ENCODE measurements at regions not wholly inside any gene's neighbourhood (a gene's known extent, or its start where the extent isn't known, plus 50 kb on each side); places are given as distances from the start of the nearest gene placed in this dataset.

DNA sequence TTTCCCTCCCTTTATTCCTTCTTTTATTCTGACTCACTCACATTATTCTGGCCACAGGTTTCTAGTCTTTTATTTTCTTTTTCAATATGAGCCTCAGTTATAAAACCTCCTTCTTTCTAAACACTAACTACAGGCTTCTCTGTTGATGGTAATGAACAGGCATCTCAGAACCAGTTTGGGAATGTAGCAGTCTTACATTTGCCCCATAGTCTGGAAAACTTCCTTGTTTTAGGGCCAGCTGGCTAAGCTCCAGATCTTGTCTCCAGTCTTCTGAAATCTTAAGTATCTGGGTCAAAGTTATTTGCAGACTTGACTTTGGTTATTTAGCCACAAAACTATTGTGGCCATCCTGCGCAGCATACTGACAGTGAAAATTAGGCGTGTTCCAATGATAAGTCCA is 97.0 kb upstream of the MAN1A1 start:
- Histone ChIP-seq H3K4me3 (no peak overlapping the region), H3K27ac (peak overlapping the region in 6 of 12 donors; percentile 3 to 62 (median 22)), H3K36me3 (no peaks in the 10 kb centered on the region), H3K9me3 (no peaks in the 10 kb centered on the region), H3K27me3 (no peaks in the 10 kb centered on the region), H3K4me1 (peaks cover 0 to 76% (median 7%) of the 10 kb centered on the region in 12 donors)
- no peak for TF ChIP-seq POLR2A (IDR thresholded peaks at IDR 0.05)
- TF ChIP-seq, protein P1, sequence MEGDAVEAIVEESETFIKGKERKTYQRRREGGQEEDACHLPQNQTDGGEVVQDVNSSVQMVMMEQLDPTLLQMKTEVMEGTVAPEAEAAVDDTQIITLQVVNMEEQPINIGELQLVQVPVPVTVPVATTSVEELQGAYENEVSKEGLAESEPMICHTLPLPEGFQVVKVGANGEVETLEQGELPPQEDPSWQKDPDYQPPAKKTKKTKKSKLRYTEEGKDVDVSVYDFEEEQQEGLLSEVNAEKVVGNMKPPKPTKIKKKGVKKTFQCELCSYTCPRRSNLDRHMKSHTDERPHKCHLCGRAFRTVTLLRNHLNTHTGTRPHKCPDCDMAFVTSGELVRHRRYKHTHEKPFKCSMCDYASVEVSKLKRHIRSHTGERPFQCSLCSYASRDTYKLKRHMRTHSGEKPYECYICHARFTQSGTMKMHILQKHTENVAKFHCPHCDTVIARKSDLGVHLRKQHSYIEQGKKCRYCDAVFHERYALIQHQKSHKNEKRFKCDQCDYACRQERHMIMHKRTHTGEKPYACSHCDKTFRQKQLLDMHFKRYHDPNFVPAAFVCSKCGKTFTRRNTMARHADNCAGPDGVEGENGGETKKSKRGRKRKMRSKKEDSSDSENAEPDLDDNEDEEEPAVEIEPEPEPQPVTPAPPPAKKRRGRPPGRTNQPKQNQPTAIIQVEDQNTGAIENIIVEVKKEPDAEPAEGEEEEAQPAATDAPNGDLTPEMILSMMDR (IDR thresholded peaks at IDR 0.05) = no peak
- intact Hi-C loops (cut with DNase I) = loop anchor here in 1 of 10 donors (10.0 kb wide), 1 partner anchor 92 kb away; no protein-coding TSS in a partner anchor
- WGBS, 4 donors = 52 to 68% (median 59%) methylated on average over 2 of the region's 2 CpGs
- DNase-seq = peak in 4 of 5 donors; percentile 40 to 56 (median 48)
- ATAC-seq = peak in 1 of 4 donors; percentile 77

DNA sequence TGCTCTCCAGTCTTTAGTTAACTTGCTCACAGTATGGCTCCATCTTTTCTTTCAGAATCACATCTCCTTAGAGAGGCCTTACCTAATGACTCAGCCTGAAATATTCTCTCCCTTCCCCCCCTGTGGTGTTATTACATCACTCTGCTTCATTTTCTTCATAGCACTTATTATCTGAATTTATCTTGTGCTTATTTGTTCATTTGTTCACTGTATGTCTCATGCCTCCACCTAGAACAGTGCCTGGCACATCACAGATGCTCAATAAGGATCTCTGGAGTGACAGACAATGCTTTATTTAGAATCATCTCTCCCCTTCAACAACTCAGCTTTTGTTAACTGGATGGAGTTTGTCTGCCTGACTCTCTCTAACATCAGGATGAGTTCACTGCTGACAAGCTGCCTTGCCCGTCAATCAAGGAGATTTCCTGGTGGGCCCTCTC is 96.6 kb upstream of the MAN1A1 start:
- Histone ChIP-seq H3K27me3 (no peaks in the 10 kb centered on the region), H3K4me3 (no peak overlapping the region), H3K36me3 (no peaks in the 10 kb centered on the region), H3K4me1 (peaks cover 0 to 76% (median 7%) of the 10 kb centered on the region in 12 donors), H3K27ac (peak overlapping the region in 6 of 12 donors; percentile 3 to 62 (median 22)), H3K9me3 (no peaks in the 10 kb centered on the region)
- no peak for DNase-seq
- 83 to 91% (median 86%) methylated on average over 1 of the region's 1 CpG for WGBS, 4 donors
- intact Hi-C loops (cut with DNase I) = loop anchor here in 1 of 10 donors (10.0 kb wide), 1 partner anchor 91 kb away; no protein-coding TSS in a partner anchor
- TF ChIP-seq, protein P1 (IDR thresholded peaks at IDR 0.05) = no peak
- no peak for TF ChIP-seq POLR2A (IDR thresholded peaks at IDR 0.05)
- peak in 2 of 4 donors; percentile 18 to 69 for ATAC-seq

DNA sequence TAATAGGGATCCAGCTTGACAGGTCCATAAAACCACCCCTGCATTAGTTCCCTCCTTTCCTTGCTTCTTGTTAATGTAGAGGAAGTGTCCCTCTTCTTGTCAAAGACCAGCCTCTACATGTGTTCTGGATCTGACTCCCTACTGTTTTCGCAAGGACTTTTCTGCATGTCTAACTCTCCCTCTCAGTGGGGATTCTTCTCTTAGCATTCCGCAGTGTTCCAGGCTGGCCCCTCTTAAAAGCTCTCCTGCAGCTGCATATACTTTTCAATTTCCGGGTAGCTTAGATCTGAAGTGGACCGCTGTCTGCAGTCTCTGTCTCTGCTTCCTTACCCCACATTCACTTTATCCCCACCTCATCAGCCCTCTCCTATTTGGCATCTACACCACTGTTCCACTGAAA is 96.1 kb upstream of the MAN1A1 start:
- Histone ChIP-seq H3K4me1 (peaks cover 0 to 76% (median 7%) of the 10 kb centered on the region in 12 donors), H3K9me3 (no peaks in the 10 kb centered on the region), H3K27ac (peak overlapping the region in 2 of 12 donors; percentile 15 to 62), H3K36me3 (no peaks in the 10 kb centered on the region), H3K4me3 (no peak overlapping the region), H3K27me3 (no peaks in the 10 kb centered on the region)
- intact Hi-C loops (cut with DNase I) = loop anchor here in 1 of 10 donors (10.0 kb wide), 1 partner anchor 91 kb away; no protein-coding TSS in a partner anchor
- TF ChIP-seq, protein P1 (IDR thresholded peaks at IDR 0.05) = no peak
- no peak for TF ChIP-seq POLR2A (IDR thresholded peaks at IDR 0.05)
- DNase-seq = no peak
- ATAC-seq = no peak
- WGBS, 4 donors = 94 to 98% (median 96%) methylated on average over 4 of the region's 4 CpGs

DNA sequence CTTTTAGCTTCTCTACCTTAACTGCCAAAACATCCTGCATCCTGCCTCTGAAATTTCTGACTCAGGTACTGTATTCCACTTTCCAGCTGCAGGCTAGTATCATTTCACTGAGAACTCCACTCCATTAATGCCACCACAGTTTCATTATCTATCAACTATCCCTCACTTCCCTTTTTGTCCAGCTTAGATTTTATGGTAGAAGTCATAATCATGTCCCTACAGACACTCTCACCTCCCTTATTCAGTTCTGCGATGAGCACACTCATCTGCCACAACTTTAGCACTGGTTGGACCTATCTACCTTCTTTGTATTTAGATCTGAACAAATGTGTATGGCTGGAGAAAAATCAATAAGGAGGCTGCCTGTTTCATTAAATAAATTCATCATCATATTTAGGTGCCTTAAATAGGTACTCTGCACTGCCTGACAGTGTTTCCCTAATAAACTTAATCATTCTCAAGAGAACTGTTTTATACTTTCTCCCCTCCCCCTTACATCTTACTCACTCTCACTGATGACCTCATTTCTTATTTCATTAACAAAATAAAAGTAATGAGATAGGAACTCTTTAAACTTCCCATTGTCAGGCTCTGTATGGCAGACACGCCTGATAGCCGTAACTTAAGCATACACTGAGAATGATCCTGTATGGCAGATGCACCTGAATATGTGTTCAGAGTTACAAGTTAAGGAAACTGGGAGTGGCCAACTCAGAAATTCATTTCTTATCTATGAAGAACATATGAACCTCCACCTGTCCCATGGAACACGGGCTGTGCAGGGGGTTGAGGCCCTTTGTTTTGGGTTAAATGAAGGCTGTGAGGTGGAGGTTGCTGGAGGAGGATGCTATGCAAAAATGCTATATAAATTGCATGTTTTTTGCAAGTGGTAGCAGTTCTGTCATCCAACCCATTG is 95.3 kb upstream of the MAN1A1 start:
- 72 to 98% (median 94%) methylated on average over 4 of the region's 4 CpGs for whole genome bisulfite sequencing, 4 donors
- ATAC-seq (no peak), DNase-seq (no peak)
- intact Hi-C loops (cut with DNase I) = loop anchor here in 1 of 10 donors (10.0 kb wide), 1 partner anchor 90 kb away; no protein-coding TSS in a partner anchor
- Histone ChIP-seq H3K4me1 (peaks cover 0 to 72% (median 7%) of the 10 kb centered on the region in 12 donors), H3K27ac (peak overlapping the region in 1 of 12 donors; percentile 11), H3K4me3 (no peak overlapping the region), H3K9me3 (no peaks in the 10 kb centered on the region), H3K36me3 (no peaks in the 10 kb centered on the region), H3K27me3 (no peaks in the 10 kb centered on the region)
- TF ChIP-seq POLR2A (IDR thresholded peaks at IDR 0.05) = no peak
- TF ChIP-seq, protein P1 (IDR thresholded peaks at IDR 0.05) = no peak

All from heart left ventricle (tissue), 16 donors.